H1 (cell line): ENCODE measurements at regions not wholly inside any gene's neighbourhood (a gene's known extent, or its start where the extent isn't known, plus 50 kb on each side); places are given as distances from the start of the nearest gene placed in this dataset.

ENCODE experiments used
- SRF ChIP-seq: IDR thresholded peaks from 2 replicates; pipeline ENCODE4 v1.6.1; 2011; ENCODE audit warnings: mild to moderate bottlenecking, low read depth, low read length, moderate library complexity

GRCh38 chr2:12161085-12161484 lies 414.7 kb downstream of the LPIN1 start (continued):
- TF ChIP-seq SRF: no peak
- TF ChIP-seq, all 59 proteins: peak for 0
